ENCODE measurements at regions not wholly inside any gene's neighbourhood (a gene's known extent, or its start where the extent isn't known, plus 50 kb on each side); places are given as distances from the start of the nearest gene placed in this dataset.

- no peak for TF ChIP-seq CHD7 (IDR thresholded peaks at IDR 0.05; ENCODE audit: insufficient replicate concordance, low read length)
- no peak for TF ChIP-seq CREB1 (IDR thresholded peaks at IDR 0.05)
- no peak for TF ChIP-seq CHD2 (IDR thresholded peaks at IDR 0.05; ENCODE audit: low read length)
- no peak for TF ChIP-seq RFX5 (IDR thresholded peaks at IDR 0.05; ENCODE audit: borderline replicate concordance, low read depth, low read length)
- TF ChIP-seq BRCA1 (IDR thresholded peaks at IDR 0.05; ENCODE audit: low read depth, low read length), result no peak
- no peak for TF ChIP-seq MAFK (IDR thresholded peaks at IDR 0.05; ENCODE audit: low read depth, low read length)
- no peak for TF ChIP-seq SIRT6 (IDR thresholded peaks at IDR 0.05; ENCODE audit: low read length)
Observed at GRCh38 chr14:94867209-94867608, 97.3 kb upstream of the GSC start (continued).

All from H1 (cell line).